Testis (tissue), 2 donors: ENCODE measurements at regions not wholly inside any gene's neighbourhood (a gene's known extent, or its start where the extent isn't known, plus 50 kb on each side); places are given as distances from the start of the nearest gene placed in this dataset.

ENCODE experiments used
- DNase-seq: peaks from one replicate; pipeline ENCODE4 v3.0.0-alpha.2; 2019
- H3K27ac ChIP-seq, 2 donors: fragments of 200-600 bp; sonication (generic); one replicate each; pipeline ENCODE4 v1.5.1; 2019
- H3K27me3 ChIP-seq: fragments of 200-600 bp; sonication (generic); one replicate; pipeline ENCODE4 v1.5.1; 2019
- H3K36me3 ChIP-seq: fragments of 200-600 bp; sonication (generic); one replicate; pipeline ENCODE4 v1.5.1; 2017; ENCODE audit warnings: low read depth; ENCODE audit errors: missing control alignments
- H3K4me1 ChIP-seq: fragments of 200-600 bp; sonication (generic); one replicate; pipeline ENCODE4 v1.5.1; 2019
- H3K4me3 ChIP-seq, 2 donors: fragments of 200-600 bp; sonication (generic); one replicate each; pipeline ENCODE4 v1.5.1; 2017 to 2019
- H3K9me3 ChIP-seq: fragments of 200-600 bp; sonication (generic); one replicate; pipeline ENCODE4 v1.5.1; 2017
- CTCF ChIP-seq, 3 experiments: fragments of 450-650 bp in 2 of 3; fragments of 200-600 bp in 1 of 3; sonication (generic) in 1 of 3; IDR thresholded peaks; one replicate each; pipeline ENCODE4 v1.5.1; 2016 to 2019; ENCODE audit warnings: antibody characterized with exemption in 3 of 3, mild to moderate bottlenecking in 2 of 3, moderate library complexity in 1 of 3
- POLR2A ChIP-seq: fragments of 450-650 bp; IDR thresholded peaks from one replicate; pipeline ENCODE4 v1.6.1; 2017; ENCODE audit warnings: antibody characterized with exemption, mild to moderate bottlenecking, moderate library complexity
- WGBS, 2 donors: methylation state at CpG; one replicate each; pipeline ENCODE4 v1.1.5; 2018; 5-methylcytosine and 5-hydroxymethylcytosine counted together
- intact Hi-C: fragments of 100-400 bp; cut with DNase I; formaldehyde crosslinking; loops from one replicate; pipeline ENCODE4 v1.15.1; 2023; ENCODE audit warnings: low total_unique reads

DNA sequence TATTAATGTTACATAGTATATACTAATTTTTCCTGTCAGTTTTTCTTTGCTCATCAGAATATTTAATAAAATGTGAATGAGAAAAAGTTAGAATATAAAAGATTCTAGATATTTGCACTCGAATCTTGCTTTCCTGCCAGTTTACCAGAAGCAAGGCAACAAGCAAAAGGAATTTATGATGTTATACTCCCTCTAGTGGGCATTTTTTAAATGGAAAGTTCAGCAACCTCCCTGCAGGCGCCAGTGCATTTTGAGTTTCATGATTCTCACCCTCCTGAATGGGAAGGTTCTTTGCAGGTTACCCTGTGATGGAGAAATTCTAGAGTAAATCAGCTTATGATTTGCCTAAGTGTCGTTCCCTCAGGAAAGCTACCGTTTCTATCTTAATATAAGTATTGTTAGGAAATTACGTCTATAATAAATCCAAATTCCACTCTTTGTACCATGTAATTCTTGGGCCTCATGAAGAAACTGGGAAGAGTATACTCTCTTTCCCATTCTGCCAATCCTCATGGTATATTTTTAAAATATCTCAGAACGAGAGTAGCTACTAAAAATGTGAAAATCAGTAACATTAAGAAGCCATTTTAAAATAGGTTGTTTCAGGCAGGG lies 350.0 kb downstream of the CRPPA start:
- no peak overlapping the region for H3K4me3 ChIP-seq
- TF ChIP-seq CTCF (IDR thresholded peaks at IDR 0.05), result peak; percentile 75 to 93 (median 92)
- TF ChIP-seq POLR2A, result no peak
- peaks cover 3% of the 10 kb centered on the region for H3K4me1 ChIP-seq
- H3K36me3 ChIP-seq, result no peaks in the 10 kb centered on the region
- no peak for DNase-seq
- intact Hi-C loops, result no loop called here
- no peaks in the 10 kb centered on the region for H3K9me3 ChIP-seq
- WGBS, 2 donors, result 41 to 52% methylated on average over 6 of the region's 6 CpGs
- H3K27me3 ChIP-seq, result no peaks in the 10 kb centered on the region
- no peak overlapping the region for H3K27ac ChIP-seq

- TF ChIP-seq CTCF (IDR thresholded peaks at IDR 0.05) (no peak), POLR2A (no peak)
- Histone ChIP-seq H3K9me3 (no peaks in the 10 kb centered on the region), H3K27ac (no peak overlapping the region), H3K4me3 (no peak overlapping the region), H3K36me3 (no peaks in the 10 kb centered on the region), H3K27me3 (no peaks in the 10 kb centered on the region), H3K4me1 (peaks cover 3% of the 10 kb centered on the region)
- 83 to 94% methylated on average over 3 of the region's 3 CpGs for WGBS, 2 donors
- no peak for DNase-seq
- intact Hi-C loops, result no loop called here
These were observed 350.5 kb downstream of the CRPPA start for GRCh38 chr7:16070806-16071205.

GRCh38 chr7:16069998-16070397 lies 351.3 kb downstream of the CRPPA start:
- Histone ChIP-seq H3K27me3 (no peaks in the 10 kb centered on the region), H3K27ac (no peak overlapping the region), H3K4me3 (no peak overlapping the region), H3K4me1 (peaks cover 3% of the 10 kb centered on the region), H3K36me3 (no peaks in the 10 kb centered on the region), H3K9me3 (no peaks in the 10 kb centered on the region)
- DNase-seq, result no peak
- intact Hi-C loops, result no loop called here
- 70 to 71% methylated on average over 5 of the region's 5 CpGs for WGBS, 2 donors
- TF ChIP-seq CTCF (IDR thresholded peaks at IDR 0.05), result no peak
- TF ChIP-seq POLR2A, result no peak

GRCh38 chr7:16068183-16068582 lies 353.2 kb downstream of the CRPPA start:
- no peaks in the 10 kb centered on the region for H3K27me3 ChIP-seq
- no peak overlapping the region for H3K4me3 ChIP-seq
- intact Hi-C loops, result no loop called here
- no peak overlapping the region for H3K27ac ChIP-seq
- no peaks in the 10 kb centered on the region for H3K9me3 ChIP-seq
- no peak for DNase-seq
- H3K36me3 ChIP-seq, result no peaks in the 10 kb centered on the region
- H3K4me1 ChIP-seq, result peaks cover 3% of the 10 kb centered on the region
- 89% methylated on average over 2 of the region's 2 CpGs for WGBS, 2 donors
- no peak for TF ChIP-seq POLR2A
- TF ChIP-seq CTCF (IDR thresholded peaks at IDR 0.05), result no peak

GRCh38 chr7:16067711-16068110 lies 353.6 kb downstream of the CRPPA start:
- DNase-seq, result no peak
- Histone ChIP-seq H3K4me1 (peaks cover 3% of the 10 kb centered on the region), H3K36me3 (no peaks in the 10 kb centered on the region), H3K27ac (peak overlapping the region; percentile 29 to 77), H3K27me3 (no peaks in the 10 kb centered on the region), H3K9me3 (no peaks in the 10 kb centered on the region), H3K4me3 (no peak overlapping the region)
- intact Hi-C loops, result no loop called here
- no peak for TF ChIP-seq POLR2A
- no peak for TF ChIP-seq CTCF (IDR thresholded peaks at IDR 0.05)
- 52 to 73% methylated on average over 7 of the region's 7 CpGs for WGBS, 2 donors
